T-helper 17 cell (primary cell): ENCODE measurements at regions not wholly inside any gene's neighbourhood (a gene's known extent, or its start where the extent isn't known, plus 50 kb on each side); places are given as distances from the start of the nearest gene placed in this dataset.

Source experiments
- ATAC-seq: fragments of 150-1000 bp; cut with Tn5 transposase; 2 replicates; pipeline ENCODE4 v1.10.0; 2021; ENCODE audit warnings: mild to moderate bottlenecking, moderate library complexity
- DNase-seq, 3 donors: peaks; one replicate each; pipeline versions ENCODE4 v3.0.0 to v3.0.0-alpha.2; 2020 to 2021
- H3K9me3 ChIP-seq: one replicate; pipeline ENCODE4 v1.7.0; 2013; ENCODE audit warnings: low read length, mild to moderate bottlenecking; ENCODE audit not compliant: control insufficient read depth, poor library complexity, severe bottlenecking
- H3K27ac Mint-ChIP-seq: one replicate; pipeline ENCODE4 v1.8.0; 2022; ENCODE audit warnings: mild to moderate bottlenecking, moderate library complexity, mixed read lengths
- H3K27me3 Mint-ChIP-seq: one replicate; pipeline ENCODE4 v1.8.0; 2022; ENCODE audit warnings: mixed read lengths
- H3K36me3 Mint-ChIP-seq: one replicate; pipeline ENCODE4 v1.8.0; 2022; ENCODE audit warnings: low read depth, mixed read lengths
- H3K4me1 Mint-ChIP-seq: one replicate; pipeline ENCODE4 v1.8.0; 2022; ENCODE audit warnings: mild to moderate bottlenecking, mixed read lengths
- H3K4me3 Mint-ChIP-seq: one replicate; pipeline ENCODE4 v1.8.0; 2022; ENCODE audit warnings: mild to moderate bottlenecking, moderate library complexity, mixed read lengths

GRCh38 chr1:190608282-190608681 lies 130.6 kb upstream of the BRINP3 start:
- Mint-ChIP-seq H3K27ac (no peak overlapping the region), H3K27me3 (no peaks in the 10 kb centered on the region), H3K4me3 (no peak overlapping the region), H3K36me3 (no peaks in the 10 kb centered on the region), H3K4me1 (no peaks in the 10 kb centered on the region)
- DNase-seq (no peak), ATAC-seq (no peak)
- no peaks in the 10 kb centered on the region for H3K9me3 ChIP-seq

DNA sequence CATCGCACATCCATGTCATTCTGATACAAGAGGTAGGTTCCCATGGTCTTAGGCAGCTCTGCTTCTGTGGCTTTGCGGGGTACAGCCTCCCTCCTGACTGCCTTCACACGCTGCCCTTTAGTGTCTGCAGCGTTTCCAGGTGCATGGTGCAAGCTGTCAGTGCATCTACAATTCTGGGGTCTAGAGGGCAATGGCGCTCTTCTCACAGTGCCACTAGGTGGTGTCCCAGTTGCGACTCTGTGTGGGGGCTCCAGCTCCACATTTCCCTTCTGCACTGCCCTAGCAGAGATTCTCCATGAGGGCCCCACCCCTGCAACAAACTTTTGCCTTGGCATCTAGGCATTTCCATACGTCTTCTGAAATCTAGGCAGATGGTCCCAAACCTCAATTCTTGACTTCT lies 138.2 kb upstream of the BRINP3 start:
- ATAC-seq (no peak), DNase-seq (no peak)
- no peaks in the 10 kb centered on the region for H3K9me3 ChIP-seq
- H3K4me1 Mint-ChIP-seq: no peaks in the 10 kb centered on the region
- no peaks in the 10 kb centered on the region for H3K36me3 Mint-ChIP-seq
- H3K27me3 Mint-ChIP-seq: no peaks in the 10 kb centered on the region
- H3K27ac Mint-ChIP-seq: no peak overlapping the region
- H3K4me3 Mint-ChIP-seq: no peak overlapping the region

GRCh38 chr1:190616235-190616634 lies 138.6 kb upstream of the BRINP3 start:
- no peak overlapping the region for H3K4me3 Mint-ChIP-seq
- ATAC-seq (no peak), DNase-seq (no peak)
- no peaks in the 10 kb centered on the region for H3K9me3 ChIP-seq
- no peaks in the 10 kb centered on the region for H3K4me1 Mint-ChIP-seq
- no peaks in the 10 kb centered on the region for H3K27me3 Mint-ChIP-seq
- H3K36me3 Mint-ChIP-seq: no peaks in the 10 kb centered on the region
- no peak overlapping the region for H3K27ac Mint-ChIP-seq

GRCh38 chr1:190619724-190620123 lies 142.1 kb upstream of the BRINP3 start:
- Mint-ChIP-seq H3K27ac (no peak overlapping the region), H3K4me1 (no peaks in the 10 kb centered on the region), H3K36me3 (no peaks in the 10 kb centered on the region), H3K4me3 (no peak overlapping the region), H3K27me3 (no peaks in the 10 kb centered on the region)
- ATAC-seq: no peak
- H3K9me3 ChIP-seq: no peaks in the 10 kb centered on the region
- no peak for DNase-seq

DNA sequence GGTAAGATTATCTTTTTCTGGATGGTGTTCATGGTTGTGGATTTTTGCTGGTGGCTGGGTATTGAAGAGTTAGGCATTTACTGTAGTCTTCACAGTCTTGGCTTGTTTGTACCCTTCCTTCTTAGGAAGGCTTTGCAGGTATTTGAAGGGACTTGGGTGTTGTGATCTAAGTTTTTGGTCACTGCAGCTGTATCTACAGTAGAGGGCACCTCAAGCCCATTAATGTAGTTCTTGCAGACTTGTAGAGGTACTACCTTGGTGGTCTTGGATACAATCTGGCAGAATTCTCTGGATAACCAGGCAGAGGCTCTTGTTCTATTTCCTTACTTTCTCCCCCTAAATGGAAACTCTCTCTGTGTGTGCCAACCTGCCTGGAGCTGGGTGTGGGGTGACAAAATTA lies 155.8 kb upstream of the BRINP3 start:
- ATAC-seq (no peak), DNase-seq (no peak)
- no peak overlapping the region for H3K27ac Mint-ChIP-seq
- H3K36me3 Mint-ChIP-seq: no peaks in the 10 kb centered on the region
- no peaks in the 10 kb centered on the region for H3K4me1 Mint-ChIP-seq
- no peaks in the 10 kb centered on the region for H3K9me3 ChIP-seq
- no peaks in the 10 kb centered on the region for H3K27me3 Mint-ChIP-seq
- no peak overlapping the region for H3K4me3 Mint-ChIP-seq

- ATAC-seq: no peak
- no peak overlapping the region for H3K27ac Mint-ChIP-seq
- H3K27me3 Mint-ChIP-seq: no peaks in the 10 kb centered on the region
- no peaks in the 10 kb centered on the region for H3K36me3 Mint-ChIP-seq
- no peak overlapping the region for H3K4me3 Mint-ChIP-seq
- DNase-seq: no peak
- H3K9me3 ChIP-seq: no peaks in the 10 kb centered on the region
- H3K4me1 Mint-ChIP-seq: no peaks in the 10 kb centered on the region
These were observed 156.5 kb upstream of the BRINP3 start for GRCh38 chr1:190634134-190634533.

DNA sequence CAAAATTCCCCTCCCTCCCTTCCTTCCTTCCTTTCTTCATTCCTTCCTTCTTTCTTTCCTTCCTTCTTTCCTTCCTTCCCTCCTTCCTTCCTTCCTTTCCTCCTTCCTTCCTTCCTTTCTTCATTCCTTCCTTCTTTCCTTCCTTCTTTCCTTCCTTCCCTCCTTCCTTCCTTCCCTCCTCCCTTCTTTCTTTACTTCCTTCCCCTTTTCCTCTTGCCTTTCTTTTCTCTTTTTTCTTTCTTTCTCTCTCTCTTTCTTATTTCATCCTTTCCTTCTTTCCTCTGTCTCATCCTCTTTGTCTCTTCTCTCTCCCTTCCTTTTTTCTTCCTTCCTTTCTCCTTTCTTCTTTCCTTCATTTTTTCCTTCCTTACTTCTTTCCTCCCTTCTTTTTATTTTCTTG lies 171.9 kb upstream of the BRINP3 start:
- Mint-ChIP-seq H3K36me3 (no peaks in the 10 kb centered on the region), H3K4me1 (no peaks in the 10 kb centered on the region), H3K27me3 (no peaks in the 10 kb centered on the region), H3K27ac (no peak overlapping the region), H3K4me3 (no peak overlapping the region)
- no peaks in the 10 kb centered on the region for H3K9me3 ChIP-seq
- ATAC-seq (no peak), DNase-seq (no peak)

GRCh38 chr1:190658907-190659306 lies 181.2 kb upstream of the BRINP3 start:
- H3K4me1 Mint-ChIP-seq: no peaks in the 10 kb centered on the region
- no peaks in the 10 kb centered on the region for H3K36me3 Mint-ChIP-seq
- no peaks in the 10 kb centered on the region for H3K9me3 ChIP-seq
- ATAC-seq (no peak), DNase-seq (no peak)
- H3K27ac Mint-ChIP-seq: no peak overlapping the region
- H3K4me3 Mint-ChIP-seq: no peak overlapping the region
- H3K27me3 Mint-ChIP-seq: no peaks in the 10 kb centered on the region

- DNase-seq (no peak), ATAC-seq (no peak)
- no peaks in the 10 kb centered on the region for H3K4me1 Mint-ChIP-seq
- no peak overlapping the region for H3K27ac Mint-ChIP-seq
- H3K36me3 Mint-ChIP-seq: no peaks in the 10 kb centered on the region
- H3K9me3 ChIP-seq: no peaks in the 10 kb centered on the region
- no peaks in the 10 kb centered on the region for H3K27me3 Mint-ChIP-seq
- H3K4me3 Mint-ChIP-seq: no peak overlapping the region
These were observed 186.3 kb upstream of the BRINP3 start for GRCh38 chr1:190663962-190664361.

DNA sequence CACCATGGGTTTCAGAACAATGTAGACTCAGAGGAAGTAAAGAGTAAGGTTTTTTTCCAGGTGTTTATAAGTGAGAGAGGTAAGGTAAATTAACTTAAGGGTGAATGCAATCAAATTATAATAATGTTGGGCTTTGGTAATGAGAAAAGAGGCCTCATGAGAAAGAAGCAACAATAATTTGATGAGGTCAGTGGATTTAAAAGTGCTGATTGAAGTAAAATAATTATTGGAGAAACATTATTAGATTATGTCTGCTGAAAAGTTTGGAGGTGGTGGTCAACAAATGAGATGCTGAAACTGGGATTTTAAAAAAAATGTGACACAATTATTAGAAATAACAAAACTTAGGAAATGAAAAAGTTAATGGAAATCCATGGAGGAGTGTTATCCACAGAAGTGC lies 187.4 kb upstream of the BRINP3 start:
- no peak overlapping the region for H3K4me3 Mint-ChIP-seq
- ATAC-seq (no peak), DNase-seq (no peak)
- no peaks in the 10 kb centered on the region for H3K4me1 Mint-ChIP-seq
- H3K27me3 Mint-ChIP-seq: no peaks in the 10 kb centered on the region
- H3K9me3 ChIP-seq: no peaks in the 10 kb centered on the region
- H3K27ac Mint-ChIP-seq: no peak overlapping the region
- H3K36me3 Mint-ChIP-seq: no peaks in the 10 kb centered on the region

DNA sequence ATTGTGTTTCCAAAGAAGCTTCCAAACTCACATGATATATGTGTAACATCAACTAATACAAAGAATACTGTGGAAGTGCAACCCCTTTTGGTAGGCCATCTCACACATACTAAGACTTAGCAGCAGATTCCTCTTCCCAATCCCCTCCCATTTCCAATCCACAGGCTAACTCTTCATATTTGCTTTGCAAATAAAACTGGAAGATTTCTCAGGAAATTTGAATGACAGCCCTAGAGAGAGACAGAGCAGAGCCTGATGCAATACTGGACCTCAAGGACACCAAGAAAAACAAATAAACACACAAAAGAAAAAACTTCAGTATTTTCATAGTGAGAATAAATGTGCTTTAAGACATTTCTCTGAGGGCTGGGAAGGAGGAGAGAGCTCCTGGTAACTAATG lies 190.2 kb upstream of the BRINP3 start:
- Mint-ChIP-seq H3K4me1 (no peaks in the 10 kb centered on the region), H3K27me3 (no peaks in the 10 kb centered on the region)
- no peak for ATAC-seq

GRCh38 chr1:190679044-190679443 lies 201.4 kb upstream of the BRINP3 start:
- H3K36me3 Mint-ChIP-seq: no peaks in the 10 kb centered on the region
- H3K9me3 ChIP-seq: no peaks in the 10 kb centered on the region
- ATAC-seq (no peak), DNase-seq (no peak)
- H3K4me3 Mint-ChIP-seq: no peak overlapping the region
- H3K4me1 Mint-ChIP-seq: no peaks in the 10 kb centered on the region
- no peak overlapping the region for H3K27ac Mint-ChIP-seq
- no peaks in the 10 kb centered on the region for H3K27me3 Mint-ChIP-seq

More for the DNA sequence above, 190.2 kb upstream of the BRINP3 start:
- Mint-ChIP-seq H3K27ac (no peak overlapping the region), H3K4me3 (no peak overlapping the region), H3K36me3 (no peaks in the 10 kb centered on the region)
- no peak for DNase-seq
- H3K9me3 ChIP-seq: no peaks in the 10 kb centered on the region

GRCh38 chr1:190679454-190679853 lies 201.8 kb upstream of the BRINP3 start:
- no peak overlapping the region for H3K27ac Mint-ChIP-seq
- no peak for ATAC-seq
- no peak overlapping the region for H3K4me3 Mint-ChIP-seq
- H3K9me3 ChIP-seq: no peaks in the 10 kb centered on the region
- H3K27me3 Mint-ChIP-seq: no peaks in the 10 kb centered on the region
- no peak for DNase-seq
- no peaks in the 10 kb centered on the region for H3K4me1 Mint-ChIP-seq
- no peaks in the 10 kb centered on the region for H3K36me3 Mint-ChIP-seq

DNA sequence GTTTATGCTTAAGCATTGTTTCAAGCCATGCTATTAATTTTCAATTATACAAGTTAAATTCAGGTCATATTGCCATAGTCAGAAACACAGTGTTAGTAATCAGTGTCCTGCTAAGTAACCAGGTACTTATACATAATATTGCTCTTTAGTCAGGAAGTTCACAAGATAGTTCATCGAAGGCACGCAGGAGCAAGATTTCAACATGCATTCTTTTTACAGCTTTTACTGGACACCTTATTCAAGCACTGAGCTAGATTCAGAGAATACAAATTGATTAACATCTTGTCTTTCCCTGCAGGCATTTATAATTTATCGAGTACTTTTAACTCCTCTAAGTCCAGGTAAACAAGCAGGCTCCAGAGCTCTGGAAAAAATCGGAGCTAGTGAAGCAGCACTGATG lies 202.3 kb upstream of the BRINP3 start:
- H3K36me3 Mint-ChIP-seq: no peaks in the 10 kb centered on the region
- no peaks in the 10 kb centered on the region for H3K9me3 ChIP-seq
- no peaks in the 10 kb centered on the region for H3K4me1 Mint-ChIP-seq
- H3K27me3 Mint-ChIP-seq: no peaks in the 10 kb centered on the region
- H3K27ac Mint-ChIP-seq: no peak overlapping the region
- ATAC-seq: no peak
- H3K4me3 Mint-ChIP-seq: no peak overlapping the region
- DNase-seq: no peak

- ATAC-seq (no peak), DNase-seq (no peak)
- H3K36me3 Mint-ChIP-seq: no peaks in the 10 kb centered on the region
- no peaks in the 10 kb centered on the region for H3K4me1 Mint-ChIP-seq
- no peaks in the 10 kb centered on the region for H3K27me3 Mint-ChIP-seq
- H3K4me3 Mint-ChIP-seq: no peak overlapping the region
- H3K27ac Mint-ChIP-seq: no peak overlapping the region
- no peaks in the 10 kb centered on the region for H3K9me3 ChIP-seq
These were observed 208.0 kb upstream of the BRINP3 start for GRCh38 chr1:190685676-190686075.
